ENCODE measurements at regions not wholly inside any gene's neighbourhood (a gene's known extent, or its start where the extent isn't known, plus 50 kb on each side); places are given as distances from the start of the nearest gene placed in this dataset.

- TF ChIP-seq, protein P1, sequence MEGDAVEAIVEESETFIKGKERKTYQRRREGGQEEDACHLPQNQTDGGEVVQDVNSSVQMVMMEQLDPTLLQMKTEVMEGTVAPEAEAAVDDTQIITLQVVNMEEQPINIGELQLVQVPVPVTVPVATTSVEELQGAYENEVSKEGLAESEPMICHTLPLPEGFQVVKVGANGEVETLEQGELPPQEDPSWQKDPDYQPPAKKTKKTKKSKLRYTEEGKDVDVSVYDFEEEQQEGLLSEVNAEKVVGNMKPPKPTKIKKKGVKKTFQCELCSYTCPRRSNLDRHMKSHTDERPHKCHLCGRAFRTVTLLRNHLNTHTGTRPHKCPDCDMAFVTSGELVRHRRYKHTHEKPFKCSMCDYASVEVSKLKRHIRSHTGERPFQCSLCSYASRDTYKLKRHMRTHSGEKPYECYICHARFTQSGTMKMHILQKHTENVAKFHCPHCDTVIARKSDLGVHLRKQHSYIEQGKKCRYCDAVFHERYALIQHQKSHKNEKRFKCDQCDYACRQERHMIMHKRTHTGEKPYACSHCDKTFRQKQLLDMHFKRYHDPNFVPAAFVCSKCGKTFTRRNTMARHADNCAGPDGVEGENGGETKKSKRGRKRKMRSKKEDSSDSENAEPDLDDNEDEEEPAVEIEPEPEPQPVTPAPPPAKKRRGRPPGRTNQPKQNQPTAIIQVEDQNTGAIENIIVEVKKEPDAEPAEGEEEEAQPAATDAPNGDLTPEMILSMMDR (IDR thresholded peaks at IDR 0.05; ENCODE audit: borderline replicate concordance): no peak
- no peak for DNase-seq
Measured at GRCh38 chr4:59848457-59848856, 1351.7 kb upstream of the ADGRL3 start.

DNA sequence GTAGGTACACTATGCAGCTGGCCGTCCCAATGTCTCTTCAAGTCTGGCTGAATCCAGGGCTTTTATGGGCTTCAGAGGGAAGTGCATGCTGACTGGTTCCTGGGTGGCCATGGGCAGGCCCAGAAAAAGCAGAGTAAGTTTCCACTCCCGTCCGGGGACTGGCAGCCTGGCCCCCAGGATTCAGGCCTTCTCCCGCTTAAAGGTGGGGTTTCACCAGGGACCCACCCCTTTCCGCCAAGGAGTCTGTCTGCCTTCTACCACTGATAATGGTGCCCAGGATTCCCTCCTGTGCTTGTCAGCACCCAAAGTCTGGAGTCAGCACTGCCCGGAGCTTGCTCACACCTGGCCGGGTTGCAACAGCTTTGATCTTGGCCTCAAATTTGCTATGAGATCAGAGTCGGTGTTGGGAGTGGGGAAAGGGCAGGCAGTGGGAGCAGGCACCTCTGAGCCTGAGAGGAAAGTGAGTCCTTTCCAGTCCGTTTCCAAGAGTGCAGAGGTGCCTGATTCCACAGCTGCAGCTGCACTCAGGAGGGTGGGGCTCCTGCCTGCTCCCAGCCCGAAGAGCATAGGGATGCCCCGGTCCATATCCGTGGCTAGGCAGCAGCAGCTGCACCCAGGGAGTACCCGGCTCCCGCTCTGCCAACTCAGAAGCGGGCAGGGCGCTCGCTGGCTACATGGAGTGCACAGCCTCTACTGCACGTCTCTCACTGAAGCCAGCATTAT, 1344.3 kb upstream of the ADGRL3 start:
- Histone ChIP-seq H3K4me1 (no peaks in the 10 kb centered on the region), H3K4me3 (no peak overlapping the region), H3K36me3 (no peaks in the 10 kb centered on the region), H3K27me3 (ENCODE audit: low read depth) (no peaks in the 10 kb centered on the region), H3K27ac (replicated peaks) (no peak overlapping the region), H3K9me3 (replicated peaks) (no peaks in the 10 kb centered on the region)
- TF ChIP-seq, protein P1 (IDR thresholded peaks at IDR 0.05; ENCODE audit: borderline replicate concordance): no peak
- DNase-seq: no peak
- intact Hi-C loops (cut with micrococcal nuclease): no loop called here

More at GRCh38 chr4:59848457-59848856, 1351.7 kb upstream of the ADGRL3 start:
- intact Hi-C loops (cut with micrococcal nuclease): no loop called here
- Histone ChIP-seq H3K9me3 (replicated peaks) (peaks cover 25% of the 10 kb centered on the region), H3K4me1 (no peaks in the 10 kb centered on the region), H3K36me3 (no peaks in the 10 kb centered on the region), H3K27me3 (ENCODE audit: low read depth) (no peaks in the 10 kb centered on the region), H3K27ac (replicated peaks) (no peak overlapping the region), H3K4me3 (no peak overlapping the region)

DNA sequence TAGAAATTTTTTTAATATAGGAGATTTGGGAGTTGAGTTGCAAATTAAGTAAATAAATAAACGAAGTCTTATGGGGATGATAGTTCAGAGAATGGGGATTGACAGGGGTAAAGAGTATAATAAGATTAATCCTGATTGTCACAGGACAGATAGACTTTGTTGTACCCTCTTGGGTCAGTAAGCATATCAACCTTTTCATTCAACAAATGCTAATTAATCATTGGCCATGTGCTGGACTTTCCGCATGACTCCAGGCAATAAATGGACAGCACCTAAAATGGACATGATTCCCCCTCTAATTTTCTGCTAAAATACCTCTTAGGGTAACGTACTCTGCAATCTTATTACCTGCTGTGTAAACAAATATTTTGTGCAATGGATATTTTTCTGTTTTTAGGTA, 1331.1 kb upstream of the ADGRL3 start:
- Histone ChIP-seq H3K36me3 (no peaks in the 10 kb centered on the region), H3K27me3 (ENCODE audit: low read depth) (no peaks in the 10 kb centered on the region), H3K27ac (replicated peaks) (no peak overlapping the region), H3K4me1 (no peaks in the 10 kb centered on the region), H3K9me3 (replicated peaks) (no peaks in the 10 kb centered on the region), H3K4me3 (no peak overlapping the region)
- intact Hi-C loops (cut with micrococcal nuclease): no loop called here
- TF ChIP-seq, protein P1 (IDR thresholded peaks at IDR 0.05; ENCODE audit: borderline replicate concordance): no peak
- no peak for DNase-seq

- Histone ChIP-seq H3K27me3 (ENCODE audit: low read depth) (no peaks in the 10 kb centered on the region), H3K36me3 (no peaks in the 10 kb centered on the region), H3K4me3 (no peak overlapping the region), H3K9me3 (replicated peaks) (no peaks in the 10 kb centered on the region), H3K27ac (replicated peaks) (no peak overlapping the region), H3K4me1 (no peaks in the 10 kb centered on the region)
- TF ChIP-seq, protein P1 (IDR thresholded peaks at IDR 0.05; ENCODE audit: borderline replicate concordance): no peak
- intact Hi-C loops (cut with micrococcal nuclease): no loop called here
- no peak for DNase-seq
Measured at GRCh38 chr4:59869559-59869958, 1330.6 kb upstream of the ADGRL3 start.

- intact Hi-C loops (cut with micrococcal nuclease): no loop called here
- TF ChIP-seq, protein P1 (IDR thresholded peaks at IDR 0.05; ENCODE audit: borderline replicate concordance): no peak
- Histone ChIP-seq H3K4me3 (no peak overlapping the region), H3K36me3 (no peaks in the 10 kb centered on the region), H3K27me3 (ENCODE audit: low read depth) (no peaks in the 10 kb centered on the region), H3K9me3 (replicated peaks) (peaks cover 5% of the 10 kb centered on the region), H3K27ac (replicated peaks) (no peak overlapping the region), H3K4me1 (no peaks in the 10 kb centered on the region)
- DNase-seq: no peak
Measured at GRCh38 chr4:59881632-59882031, 1318.5 kb upstream of the ADGRL3 start.

Measured in left ventricle myocardium inferior (tissue), 1 donor.